HG03280 (cell line): ENCODE measurements at regions not wholly inside any gene's neighbourhood (a gene's known extent, or its start where the extent isn't known, plus 50 kb on each side); places are given as distances from the start of the nearest gene placed in this dataset.
"Not testable (repeated sequence)": the region's sequence is repeated elsewhere in the genome, so short reads cannot be mapped to it uniquely, and the experiment has no call there.

Experiments
- ATAC-seq: cut with Tn5 transposase; IDR thresholded peaks from one replicate; pipeline ENCODE4 v1.9.1; 2021; ENCODE audit warnings: mild to moderate bottlenecking, moderate library complexity; ENCODE audit not compliant: unreplicated experiment

DNA sequence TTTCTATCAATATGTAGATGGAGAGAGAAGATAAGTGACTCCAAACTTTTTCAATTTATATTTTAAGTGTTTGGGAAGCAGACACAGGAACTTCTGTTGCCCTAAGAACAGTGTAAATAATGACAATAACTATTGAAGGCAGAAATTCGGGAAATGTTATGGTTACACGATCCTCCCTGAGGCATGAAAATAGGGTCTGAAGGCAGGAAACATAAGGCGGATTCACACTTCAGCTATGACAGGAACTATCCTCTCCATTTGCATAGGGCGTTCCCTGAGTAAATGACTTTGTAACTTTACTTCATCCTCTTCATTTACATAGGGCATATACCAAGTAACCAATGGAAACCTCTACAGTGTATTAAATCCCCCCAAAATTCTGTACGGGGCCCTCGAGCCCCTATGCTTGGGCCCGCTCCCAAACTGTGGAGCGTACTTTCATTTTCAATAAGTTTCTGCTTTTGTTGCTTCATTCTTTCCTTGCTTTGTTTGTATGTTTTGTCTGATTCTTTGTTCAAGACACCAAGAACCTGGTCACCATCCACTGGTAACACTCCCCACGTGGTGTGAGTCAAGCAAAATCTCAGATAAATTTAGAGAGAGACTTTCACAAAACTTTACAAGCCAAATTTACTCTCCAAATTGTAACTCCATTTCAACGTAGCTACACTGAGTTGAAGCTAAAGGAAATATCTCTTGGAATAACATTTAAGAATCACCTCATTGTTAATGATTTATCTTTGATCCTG is 2504.3 kb downstream of the ARAP2 start:
- ATAC-seq: no peak

DNA sequence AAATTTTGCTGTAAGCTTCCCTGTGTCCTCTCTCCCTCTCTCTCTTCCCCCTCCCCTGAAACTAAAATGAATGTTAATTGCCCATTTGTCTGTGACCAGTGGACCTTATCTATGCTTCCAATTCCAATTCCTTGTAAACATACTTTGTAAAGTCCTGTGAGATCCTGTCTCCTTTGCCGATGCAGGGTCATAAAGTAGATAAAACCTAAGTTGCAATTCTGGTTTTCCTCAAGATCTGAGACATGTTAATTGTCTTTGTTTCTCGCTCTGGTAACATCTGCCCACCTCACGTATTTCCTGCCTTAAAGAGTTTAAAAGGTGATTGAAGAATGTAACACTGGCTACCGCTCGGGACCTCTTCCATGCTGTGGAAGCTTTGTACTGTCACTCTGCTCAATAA is 2503.4 kb downstream of the ARAP2 start:
- ATAC-seq: not testable (repeated sequence)

DNA sequence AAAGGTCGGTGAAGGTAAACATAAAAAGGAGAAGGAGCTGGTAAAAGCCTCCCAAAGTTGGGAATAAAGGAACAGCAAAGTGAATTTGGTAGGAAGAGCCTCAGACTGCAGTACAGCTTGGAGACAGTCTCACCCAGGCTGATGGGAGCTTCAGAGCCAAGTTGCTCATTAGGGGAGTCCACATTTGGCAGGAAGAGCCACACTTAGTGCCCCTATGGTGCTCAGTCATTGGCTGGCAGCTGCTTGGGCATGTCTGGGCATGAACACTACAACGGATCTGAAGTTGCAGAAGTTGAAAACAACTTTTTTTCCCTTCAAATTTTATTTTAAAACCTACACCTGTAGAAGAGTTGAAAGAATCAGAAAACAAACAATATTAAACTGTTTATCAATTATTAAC is 2497.3 kb downstream of the ARAP2 start:
- no peak for ATAC-seq

DNA sequence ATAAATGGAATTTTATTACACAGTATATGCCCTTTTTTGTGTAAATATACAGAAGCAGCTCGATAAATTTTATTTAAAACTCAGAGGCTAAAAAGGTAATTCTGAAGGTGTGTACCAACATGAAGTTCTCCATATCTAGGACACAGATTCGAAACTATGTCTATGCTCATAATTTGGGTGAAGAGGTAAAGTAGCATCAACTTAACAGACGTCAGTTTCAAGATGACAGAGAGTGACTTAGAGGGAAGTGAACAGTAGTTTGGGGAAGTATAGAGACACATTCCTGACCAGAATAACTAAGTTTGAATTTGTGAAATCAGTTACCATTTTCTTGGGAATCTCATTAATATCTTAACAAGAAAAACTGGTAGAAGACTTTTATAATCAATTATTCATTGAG is 2493.3 kb downstream of the ARAP2 start:
- no peak for ATAC-seq

DNA sequence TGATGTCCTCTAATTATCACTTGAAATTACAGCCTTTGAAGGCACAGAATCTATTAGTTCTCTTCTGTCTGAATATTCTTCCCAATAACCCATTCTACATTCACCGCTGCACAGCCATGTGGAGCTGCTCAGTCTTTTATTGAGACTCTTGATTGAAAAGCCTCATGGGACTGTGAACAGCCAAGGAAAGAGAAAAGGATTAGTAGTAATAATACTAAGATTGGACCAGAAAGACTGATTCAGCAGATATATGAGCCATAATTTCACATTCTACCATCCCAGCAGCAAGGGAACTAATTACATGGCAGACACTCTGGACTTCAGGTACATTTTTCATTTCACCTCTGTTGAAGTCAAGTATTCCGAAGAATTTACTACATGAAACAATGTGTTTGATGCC is 2471.7 kb downstream of the ARAP2 start:
- ATAC-seq: no peak

DNA sequence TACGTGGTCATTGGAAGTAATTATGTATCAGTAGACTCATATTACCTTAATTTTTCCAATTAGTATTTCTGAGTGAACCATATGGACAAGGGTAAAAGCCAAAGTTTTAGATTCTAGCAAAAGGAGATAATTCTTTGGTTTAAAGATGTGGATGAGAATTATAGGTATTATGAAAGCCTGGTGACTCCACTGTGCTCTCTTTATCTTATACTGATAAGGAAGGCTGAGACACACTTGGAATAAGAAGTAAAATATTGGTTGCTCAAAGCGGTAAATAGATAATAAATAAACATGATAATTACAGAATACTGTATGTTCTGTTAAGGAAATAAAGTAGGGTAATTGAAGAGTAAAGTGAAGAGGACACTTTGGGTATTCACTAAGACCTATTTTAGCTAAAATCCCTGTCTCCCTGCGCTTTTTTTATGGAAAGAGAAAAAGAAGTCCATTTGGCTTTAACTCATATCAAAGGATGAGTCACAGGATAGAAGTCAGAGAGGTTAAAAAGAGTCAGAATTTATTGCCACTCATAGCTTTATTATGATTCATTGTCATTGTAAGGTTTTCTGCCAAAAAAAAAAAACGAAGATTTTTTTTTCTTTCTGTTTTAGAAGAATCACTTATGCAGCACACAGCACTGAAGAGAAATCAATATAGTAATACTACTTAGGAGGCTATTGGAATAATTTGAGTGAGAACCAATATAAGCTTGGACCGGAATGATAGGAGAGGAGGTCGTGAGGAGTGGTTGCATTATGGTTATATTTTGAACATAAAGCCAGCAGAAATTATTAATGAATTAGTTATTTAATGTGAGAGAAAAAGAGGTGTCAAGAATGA is 2463.1 kb downstream of the ARAP2 start:
- no peak for ATAC-seq

DNA sequence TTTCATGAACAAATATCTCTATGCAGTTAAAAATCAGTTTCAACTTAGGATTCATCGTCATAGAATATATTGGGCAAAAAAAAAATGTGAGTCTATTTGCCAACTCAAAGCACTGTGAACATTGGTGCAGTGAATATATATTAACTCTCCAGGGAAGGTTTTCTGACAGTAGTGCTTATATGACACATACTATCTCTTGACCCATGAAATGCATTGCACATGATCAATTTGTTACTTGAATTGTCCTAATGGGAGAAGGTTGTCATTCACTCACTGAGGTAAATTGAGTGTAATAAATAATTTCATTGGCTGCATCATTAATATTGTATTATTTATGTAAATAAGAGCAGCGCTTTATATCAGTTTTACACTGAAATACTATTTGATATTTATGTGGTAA is 2458.5 kb downstream of the ARAP2 start:
- no peak for ATAC-seq

DNA sequence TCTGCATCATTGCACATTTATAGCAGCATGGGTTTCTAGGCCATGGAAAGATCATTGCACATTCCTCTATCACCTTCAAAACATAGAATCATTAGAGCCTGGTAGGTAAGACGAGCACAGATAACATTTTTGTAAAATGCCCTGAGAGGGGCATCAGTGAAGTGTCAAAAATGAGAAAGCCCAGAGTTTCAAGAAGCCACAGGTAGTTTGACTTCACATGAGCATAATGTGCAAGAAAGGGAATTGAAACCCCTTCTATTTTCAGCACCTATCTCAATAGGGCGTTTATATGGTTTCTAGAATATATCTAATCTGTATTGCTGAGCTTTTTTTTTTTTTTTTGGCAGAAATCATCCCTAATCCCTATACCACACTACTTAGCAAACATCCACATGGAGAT is 2441.7 kb downstream of the ARAP2 start:
- no peak for ATAC-seq

DNA sequence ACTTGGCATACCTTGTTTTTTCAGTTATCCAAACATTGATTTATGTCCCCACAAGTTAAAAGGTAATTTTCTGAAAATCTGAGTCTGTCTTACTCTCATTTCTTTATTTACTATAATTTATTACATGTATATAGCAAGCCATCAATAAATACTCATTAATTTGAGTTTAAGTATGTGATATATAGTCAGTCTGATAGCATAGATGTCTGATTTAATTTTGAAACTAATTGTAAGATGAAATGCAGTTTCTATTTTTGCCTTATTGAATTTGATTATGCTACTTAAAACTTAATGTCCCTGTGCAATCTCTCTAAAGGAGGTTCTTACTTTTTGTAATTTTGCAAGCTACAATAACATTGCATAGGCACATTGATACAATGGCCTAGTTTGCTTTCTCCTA is 2418.6 kb downstream of the ARAP2 start:
- no peak for ATAC-seq

DNA sequence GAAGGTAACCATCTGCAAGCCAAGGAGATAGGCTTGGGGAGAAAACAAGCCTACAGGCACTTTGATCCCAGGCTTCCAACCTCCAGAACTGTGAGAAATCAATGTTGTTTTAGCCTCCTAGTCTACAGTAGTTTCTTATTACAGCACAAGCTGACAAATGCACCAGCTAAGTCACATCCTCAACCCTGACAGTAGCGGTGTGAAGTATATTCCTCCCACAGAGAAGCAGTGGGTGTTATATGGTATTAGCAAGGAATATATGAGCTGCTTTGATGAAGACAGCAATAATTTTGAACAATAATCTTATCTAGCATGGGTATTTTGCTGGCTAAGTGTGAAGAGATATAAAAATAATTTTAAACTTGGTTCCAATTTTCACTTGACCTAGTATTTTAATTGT is 2415.0 kb downstream of the ARAP2 start:
- ATAC-seq: not testable (repeated sequence)

DNA sequence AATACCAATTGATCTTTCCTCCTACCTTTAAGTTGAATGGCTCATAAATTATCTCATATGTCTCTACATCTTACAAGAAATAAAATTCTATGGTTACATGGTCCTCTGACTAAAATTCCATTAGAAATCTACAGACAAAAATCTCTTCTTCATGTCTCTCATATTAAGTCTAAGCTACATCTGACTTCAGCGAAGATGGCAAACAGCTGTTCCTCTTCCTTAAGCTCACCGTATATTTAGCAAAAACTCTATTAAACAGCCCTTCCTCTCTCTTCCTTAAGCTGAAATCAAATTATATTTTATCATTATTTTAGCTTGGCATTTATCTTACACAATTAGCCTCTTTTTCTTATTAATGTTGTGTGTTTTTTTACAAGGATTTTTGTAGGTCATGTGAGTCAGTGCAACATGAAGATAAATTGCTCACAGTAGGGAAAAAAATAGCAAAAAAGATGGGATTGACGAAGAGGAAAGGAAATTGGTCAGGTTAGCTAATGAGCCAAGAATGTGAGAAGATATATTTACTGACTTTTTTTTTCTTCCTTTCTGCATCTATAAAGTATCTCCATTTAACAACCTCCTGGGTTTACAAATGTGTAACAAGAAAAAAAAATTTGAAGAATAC is 2412.8 kb downstream of the ARAP2 start:
- ATAC-seq: no peak

DNA sequence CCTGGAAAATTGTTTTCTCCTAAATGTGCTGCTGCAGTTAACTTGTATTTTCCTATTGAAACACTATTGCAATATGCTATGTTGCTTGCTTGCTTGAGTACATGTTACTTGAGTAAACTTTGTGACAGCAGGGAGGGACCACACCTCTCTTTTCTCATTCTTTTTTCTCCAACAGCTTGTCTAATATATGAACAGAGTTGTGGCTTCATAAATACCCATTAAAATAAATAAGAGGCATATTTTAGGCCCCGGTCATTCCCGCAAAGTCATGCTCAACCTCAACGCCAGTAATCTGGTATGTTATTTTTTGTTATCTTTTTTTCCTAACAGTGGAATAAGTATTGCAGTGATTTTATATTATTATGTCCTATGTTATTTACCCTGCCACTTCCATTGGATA is 2408.6 kb downstream of the ARAP2 start:
- ATAC-seq: not testable (repeated sequence)

DNA sequence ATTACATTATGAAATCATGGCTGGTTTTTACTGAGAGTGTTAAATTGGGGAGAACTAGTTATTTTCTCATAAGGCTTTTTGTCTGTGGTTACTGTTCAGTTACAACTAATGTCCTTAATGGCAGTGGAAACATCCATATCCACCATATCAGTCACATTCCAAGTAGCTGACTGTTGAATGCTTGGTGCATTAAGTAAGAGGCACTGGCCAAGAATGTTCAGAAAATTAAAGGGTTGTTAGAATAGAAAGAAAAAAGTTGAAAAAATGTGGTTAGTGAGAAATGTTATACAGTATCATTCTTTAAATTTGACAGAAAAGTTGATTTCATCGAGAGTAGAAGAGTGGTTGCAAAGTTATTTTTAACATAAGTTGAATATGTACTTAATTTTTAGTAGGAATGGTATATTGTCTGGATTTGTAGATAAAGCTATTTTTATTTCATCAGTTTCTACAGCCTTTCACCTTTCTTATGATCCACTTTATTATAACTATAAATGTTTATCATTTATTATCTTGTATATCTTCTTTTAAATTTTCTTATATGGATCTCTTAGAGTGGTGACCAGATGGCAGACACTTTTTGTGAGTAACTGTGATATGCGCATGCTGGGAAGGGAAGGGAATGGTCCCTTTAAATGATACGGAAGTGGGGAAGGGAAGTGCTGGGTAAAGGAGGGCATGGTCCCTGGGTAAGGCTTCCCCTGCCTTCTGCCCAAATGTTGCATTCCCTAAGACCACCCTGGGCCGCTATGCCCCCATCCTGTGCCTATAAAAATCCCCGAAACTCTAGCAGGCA is 2407.1 kb downstream of the ARAP2 start:
- no peak for ATAC-seq

DNA sequence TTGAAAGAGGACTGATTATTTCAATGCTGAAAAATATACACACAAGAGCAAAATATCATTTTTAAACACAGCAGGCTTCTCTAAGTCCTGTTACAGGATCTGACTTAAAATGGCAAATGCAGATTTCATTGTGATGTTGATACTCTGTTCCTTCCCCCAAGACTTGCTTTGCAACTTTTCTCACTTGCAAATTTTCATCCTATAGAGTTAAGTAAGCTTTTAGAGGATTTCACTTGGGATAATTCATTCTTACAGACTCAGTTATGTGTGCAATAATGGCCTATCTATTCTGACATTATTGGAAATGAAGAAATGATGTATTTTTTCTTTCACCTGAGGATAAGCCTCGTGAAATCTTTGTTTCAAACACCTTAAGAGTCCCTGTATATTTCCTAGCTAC is 2403.2 kb downstream of the ARAP2 start:
- no peak for ATAC-seq

DNA sequence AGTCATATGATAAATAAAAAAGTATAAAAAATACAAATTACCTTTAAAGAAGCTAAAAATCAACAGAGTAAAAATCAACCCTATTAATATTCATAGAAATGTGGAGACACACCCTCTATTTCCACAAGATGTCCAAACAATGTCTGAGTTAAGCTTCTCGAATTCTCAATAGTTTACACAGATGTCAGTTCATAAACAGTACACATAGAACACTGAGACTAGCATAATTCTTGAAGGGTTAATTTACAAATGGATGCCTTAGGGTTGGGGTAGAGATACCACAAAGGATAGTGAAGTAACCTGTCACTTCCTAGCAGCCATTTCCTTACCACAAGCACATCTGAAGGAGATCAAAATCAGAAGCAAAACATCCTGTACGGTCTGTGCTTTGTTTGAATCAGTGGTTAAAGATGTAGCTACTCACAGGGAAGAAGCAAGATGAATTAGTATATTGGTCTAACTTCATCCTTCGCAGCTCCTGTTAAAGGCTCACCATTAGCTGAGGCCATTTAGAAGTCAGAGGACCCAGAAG is 2393.9 kb downstream of the ARAP2 start:
- no peak for ATAC-seq

DNA sequence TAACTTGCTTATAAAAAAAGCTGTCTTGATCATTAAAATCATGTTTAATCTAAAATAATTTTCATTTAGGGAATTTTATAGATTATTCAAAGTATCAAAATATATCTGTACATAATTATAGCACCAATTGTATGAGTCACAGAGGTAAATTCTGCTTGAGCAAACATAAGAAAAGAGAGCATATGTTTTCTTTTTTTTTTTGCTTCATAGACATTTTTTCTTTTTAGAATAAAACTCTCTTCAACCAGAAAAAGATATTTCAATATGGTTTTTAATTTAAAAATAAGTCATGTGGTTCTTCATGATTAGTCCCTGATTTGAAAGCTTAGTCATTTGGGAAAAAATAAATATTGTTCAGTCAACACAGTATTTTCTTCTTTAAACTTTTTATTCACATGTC is 2390.6 kb downstream of the ARAP2 start:
- not testable (repeated sequence) for ATAC-seq

DNA sequence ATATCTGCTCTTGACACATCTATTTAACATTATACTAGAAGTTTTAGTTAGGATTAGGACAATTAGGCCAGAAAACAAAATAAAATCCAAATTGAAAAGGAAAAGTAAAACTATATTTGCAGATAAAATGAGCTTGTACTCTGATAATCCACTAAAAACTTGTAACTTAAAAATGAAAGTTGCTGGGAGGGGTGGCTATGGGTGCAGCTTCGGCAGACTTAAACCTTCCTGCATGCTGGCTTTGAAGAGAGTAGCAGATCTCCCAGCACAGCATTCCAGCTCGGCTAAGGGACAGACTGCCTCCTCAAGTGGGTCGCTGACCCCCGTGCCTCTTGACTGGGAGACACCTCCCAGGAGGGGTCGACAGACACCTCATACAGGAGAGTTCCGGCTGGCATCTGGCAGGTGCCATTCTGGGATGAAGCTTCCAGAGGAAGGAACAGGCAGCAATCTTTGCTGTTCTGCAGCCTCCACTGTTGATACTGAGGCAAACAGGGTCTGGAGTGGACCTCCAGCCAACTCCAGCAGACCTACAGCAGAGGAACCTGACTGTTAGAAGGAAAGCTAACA is 2379.9 kb downstream of the ARAP2 start:
- ATAC-seq: no peak

DNA sequence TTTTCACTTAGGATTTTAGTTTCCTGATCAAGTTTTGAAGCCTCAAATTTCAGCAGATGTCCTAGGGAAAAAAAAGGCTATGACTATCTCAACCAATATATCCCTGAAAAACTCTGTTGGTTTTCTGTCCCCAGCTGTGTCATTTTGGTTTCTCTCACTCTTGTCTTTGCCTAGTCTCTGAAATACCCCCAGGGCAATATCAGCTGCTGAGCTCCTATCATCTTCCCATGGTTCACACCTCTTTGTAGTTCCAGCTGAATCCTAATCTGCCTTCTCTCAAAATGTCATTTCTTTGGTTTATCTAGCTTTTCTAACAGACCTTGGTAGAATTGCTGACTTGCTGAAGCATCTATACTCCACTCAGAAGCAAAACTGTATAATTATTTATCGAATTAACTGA is 2370.5 kb downstream of the ARAP2 start:
- no peak for ATAC-seq

DNA sequence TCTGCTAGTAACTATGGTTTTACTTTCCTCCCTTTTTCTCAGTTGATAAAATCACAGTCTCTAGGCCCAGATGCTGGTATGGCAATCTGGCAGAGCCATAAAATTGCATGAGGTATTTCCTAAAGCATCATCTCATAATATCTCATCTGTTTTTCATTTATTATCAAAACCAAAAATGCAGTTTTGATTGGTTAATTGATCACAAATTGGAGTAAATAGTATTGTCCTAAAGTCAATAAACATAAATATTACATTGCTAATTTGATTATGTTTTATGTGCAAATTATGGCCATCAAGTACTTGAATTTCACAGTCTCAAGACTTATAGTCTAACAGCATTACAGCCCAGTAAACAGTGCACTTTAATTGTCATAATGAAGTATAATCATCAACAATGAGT is 2365.6 kb downstream of the ARAP2 start:
- ATAC-seq: no peak

DNA sequence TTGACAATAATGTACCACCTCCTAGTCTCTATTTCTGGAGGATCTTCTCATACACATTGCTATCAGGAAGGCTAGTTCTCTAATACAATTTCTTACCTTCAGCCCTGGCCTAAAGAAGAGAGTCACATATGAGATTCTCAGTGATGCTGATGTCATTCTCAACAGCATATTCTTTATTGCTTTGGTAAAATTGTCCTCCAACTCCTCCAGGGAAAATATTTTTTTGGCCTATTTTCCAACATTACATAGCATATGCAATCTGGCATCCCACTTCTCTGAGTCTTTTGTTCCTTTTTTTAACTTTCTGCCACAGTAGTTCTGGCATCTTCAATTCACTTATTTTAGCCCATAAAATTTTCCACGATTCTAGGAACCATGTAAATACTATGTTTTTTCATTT is 2363.1 kb downstream of the ARAP2 start:
- ATAC-seq: no peak
